HG03139 (cell line): ENCODE measurements at regions not wholly inside any gene's neighbourhood (a gene's known extent, or its start where the extent isn't known, plus 50 kb on each side); places are given as distances from the start of the nearest gene placed in this dataset.
"Not testable (repeated sequence)": the region's sequence is repeated elsewhere in the genome, so short reads cannot be mapped to it uniquely, and the experiment has no call there.

Experiments used
- ATAC-seq: cut with Tn5 transposase; IDR thresholded peaks from one replicate; pipeline ENCODE4 v1.9.1; 2021; ENCODE audit not compliant: unreplicated experiment

- no peak for ATAC-seq
Measured at GRCh38 chrX:140172401-140172800, 207.1 kb upstream of the CXorf66 start.

- no peak for ATAC-seq
Measured at GRCh38 chrX:140167551-140167950, 202.2 kb upstream of the CXorf66 start.

GRCh38 chrX:140165849-140166248, 200.5 kb upstream of the CXorf66 start:
- no peak for ATAC-seq

GRCh38 chrX:140164391-140164790, 199.1 kb upstream of the CXorf66 start:
- ATAC-seq, result no peak

GRCh38 chrX:140163371-140164159, 198.2 kb upstream of the CXorf66 start:
- no peak for ATAC-seq

GRCh38 chrX:140157611-140158010, 192.3 kb upstream of the CXorf66 start:
- no peak for ATAC-seq

GRCh38 chrX:140157143-140157542, 191.8 kb upstream of the CXorf66 start:
- no peak for ATAC-seq

- no peak for ATAC-seq
Measured at GRCh38 chrX:140151316-140151715, 186.0 kb upstream of the CXorf66 start.

GRCh38 chrX:140149761-140150160, 184.4 kb upstream of the CXorf66 start:
- ATAC-seq, result no peak

GRCh38 chrX:140141444-140142029, 176.2 kb upstream of the CXorf66 start:
- peak; percentile 65 for ATAC-seq

GRCh38 chrX:140138492-140138891, 173.2 kb upstream of the CXorf66 start:
- ATAC-seq, result not testable (repeated sequence)

GRCh38 chrX:140138065-140138464, 172.7 kb upstream of the CXorf66 start:
- not testable (repeated sequence) for ATAC-seq

GRCh38 chrX:140132937-140133336, 167.6 kb upstream of the CXorf66 start:
- no peak for ATAC-seq

- no peak for ATAC-seq
Measured at GRCh38 chrX:140123446-140123845, 158.1 kb upstream of the CXorf66 start.

GRCh38 chrX:140114059-140114458, 148.7 kb upstream of the CXorf66 start:
- ATAC-seq, result not testable (repeated sequence)

- no peak for ATAC-seq
Measured at GRCh38 chrX:140110081-140110650, 144.8 kb upstream of the CXorf66 start.

GRCh38 chrX:140104760-140105159, 139.4 kb upstream of the CXorf66 start:
- ATAC-seq, result no peak

GRCh38 chrX:140099221-140099620, 133.9 kb upstream of the CXorf66 start:
- no peak for ATAC-seq

- ATAC-seq, result no peak
Measured at GRCh38 chrX:140092121-140092520, 126.8 kb upstream of the CXorf66 start.

- peak; percentile 80 for ATAC-seq
Measured at GRCh38 chrX:140091125-140091886, 126.0 kb upstream of the CXorf66 start.

- no peak for ATAC-seq
Measured at GRCh38 chrX:140090800-140091124, 125.4 kb upstream of the CXorf66 start.

- ATAC-seq, result no peak
Measured at GRCh38 chrX:140088438-140088837, 123.1 kb upstream of the CXorf66 start.
